ENCODE measurements at regions not wholly inside any gene's neighbourhood (a gene's known extent, or its start where the extent isn't known, plus 50 kb on each side); places are given as distances from the start of the nearest gene placed in this dataset.
A peak's percentile ranks its signal among the peaks of the same experiment; 100 is the strongest.

DNA sequence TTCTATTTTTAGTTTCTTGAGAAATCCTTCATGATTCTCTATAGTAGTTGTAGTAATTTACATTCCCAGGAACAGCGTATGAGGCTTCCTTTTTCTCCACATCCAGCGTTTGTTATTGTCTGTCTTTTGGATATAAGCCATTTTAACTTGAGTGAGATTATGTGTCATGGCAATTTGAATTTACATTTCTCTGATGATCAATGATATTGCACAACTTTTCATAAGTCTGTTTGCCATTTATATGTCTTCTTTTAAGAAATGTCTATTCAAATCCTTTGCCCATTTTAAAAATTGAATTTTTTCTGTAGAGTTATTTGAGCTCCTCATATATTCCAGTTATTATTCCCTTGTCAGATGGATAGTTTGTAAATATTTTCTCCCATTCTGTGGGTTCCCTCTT lies 285.1 kb downstream of the REEP3 start (continued):
- TF ChIP-seq ZNF174 (tag by site-specific recombination; IDR thresholded peaks at IDR 0.05) (no peak), ZNF561 (tag by site-specific recombination; IDR thresholded peaks at IDR 0.05; ENCODE audit: borderline replicate concordance) (no peak), ZNF701 (tag by site-specific recombination; IDR thresholded peaks at IDR 0.05) (no peak), YY2 (tag by site-specific recombination; IDR thresholded peaks at IDR 0.05) (no peak), MYNN (tag by site-specific recombination; IDR thresholded peaks at IDR 0.05; ENCODE audit: borderline replicate concordance) (no peak), GLIS1 (tag by site-specific recombination; IDR thresholded peaks at IDR 0.05) (no peak), ZNF629 (tag by site-specific recombination; IDR thresholded peaks at IDR 0.05) (no peak), ZNF24 (tag by site-specific recombination; IDR thresholded peaks at IDR 0.05) (no peak)
- TF ChIP-seq, protein P1, sequence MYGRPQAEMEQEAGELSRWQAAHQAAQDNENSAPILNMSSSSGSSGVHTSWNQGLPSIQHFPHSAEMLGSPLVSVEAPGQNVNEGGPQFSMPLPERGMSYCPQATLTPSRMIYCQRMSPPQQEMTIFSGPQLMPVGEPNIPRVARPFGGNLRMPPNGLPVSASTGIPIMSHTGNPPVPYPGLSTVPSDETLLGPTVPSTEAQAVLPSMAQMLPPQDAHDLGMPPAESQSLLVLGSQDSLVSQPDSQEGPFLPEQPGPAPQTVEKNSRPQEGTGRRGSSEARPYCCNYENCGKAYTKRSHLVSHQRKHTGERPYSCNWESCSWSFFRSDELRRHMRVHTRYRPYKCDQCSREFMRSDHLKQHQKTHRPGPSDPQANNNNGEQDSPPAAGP (tag by site-specific recombination; IDR thresholded peaks at IDR 0.05), result no peak
- TF ChIP-seq, protein P2, sequence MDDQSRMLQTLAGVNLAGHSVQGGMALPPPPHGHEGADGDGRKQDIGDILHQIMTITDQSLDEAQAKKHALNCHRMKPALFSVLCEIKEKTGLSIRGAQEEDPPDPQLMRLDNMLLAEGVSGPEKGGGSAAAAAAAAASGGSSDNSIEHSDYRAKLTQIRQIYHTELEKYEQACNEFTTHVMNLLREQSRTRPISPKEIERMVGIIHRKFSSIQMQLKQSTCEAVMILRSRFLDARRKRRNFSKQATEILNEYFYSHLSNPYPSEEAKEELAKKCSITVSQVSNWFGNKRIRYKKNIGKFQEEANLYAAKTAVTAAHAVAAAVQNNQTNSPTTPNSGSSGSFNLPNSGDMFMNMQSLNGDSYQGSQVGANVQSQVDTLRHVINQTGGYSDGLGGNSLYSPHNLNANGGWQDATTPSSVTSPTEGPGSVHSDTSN (CRISPR knock-in tag; IDR thresholded peaks at IDR 0.05), result no peak
- TF ChIP-seq, protein P3, sequence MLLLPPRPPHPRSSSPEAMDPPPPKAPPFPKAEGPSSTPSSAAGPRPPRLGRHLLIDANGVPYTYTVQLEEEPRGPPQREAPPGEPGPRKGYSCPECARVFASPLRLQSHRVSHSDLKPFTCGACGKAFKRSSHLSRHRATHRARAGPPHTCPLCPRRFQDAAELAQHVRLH (tag by site-specific recombination; IDR thresholded peaks at IDR 0.05), result no peak

DNA sequence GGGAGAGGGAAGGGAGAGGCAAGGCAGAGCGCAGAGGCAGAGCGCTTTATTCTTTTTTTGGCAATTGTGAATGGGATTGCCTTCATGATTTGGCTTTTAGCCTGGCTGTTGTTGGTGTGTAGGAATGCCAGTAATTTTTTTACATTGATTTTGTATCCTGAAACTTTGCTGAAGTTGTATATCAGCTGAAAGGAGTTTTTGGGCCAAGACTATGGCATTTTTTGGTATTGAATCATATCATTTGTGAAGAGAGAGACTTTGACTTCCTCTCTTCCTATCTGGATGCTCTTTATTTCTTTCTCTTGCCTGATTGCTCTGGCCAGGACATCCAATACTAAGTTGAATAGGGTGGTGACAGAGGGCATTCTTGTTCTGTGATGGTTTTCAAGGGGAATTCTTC lies 291.3 kb downstream of the REEP3 start:
- ChIA-PET POLR2A (no interaction called here), CTCF (no interaction called here)
- H3K9me3 ChIP-seq (ENCODE audit: control insufficient read depth, insufficient read depth, low read depth, low read length), result no peaks in the 10 kb centered on the region; the same call in 1 of the 2 replicates
- no peaks in the 10 kb centered on the region for H3K4me1 ChIP-seq (ENCODE audit: control insufficient read depth, insufficient read depth, low read length)
- no peaks in the 10 kb centered on the region for H3K36me3 ChIP-seq (ENCODE audit: control insufficient read depth in 2 of 2, insufficient read depth in 1 of 2, low read length in 2 of 2)
- H3K27ac ChIP-seq (ENCODE audit: extremely low read depth, low read depth, low read length), result no peak overlapping the region
- H3K4me3 ChIP-seq (ENCODE audit: low read depth, low read length), result no peak overlapping the region
- no peak for TF ChIP-seq ZNF555 (tag by site-specific recombination; conservative IDR thresholded peaks at IDR 0.05)
- TF ChIP-seq, protein P4, sequence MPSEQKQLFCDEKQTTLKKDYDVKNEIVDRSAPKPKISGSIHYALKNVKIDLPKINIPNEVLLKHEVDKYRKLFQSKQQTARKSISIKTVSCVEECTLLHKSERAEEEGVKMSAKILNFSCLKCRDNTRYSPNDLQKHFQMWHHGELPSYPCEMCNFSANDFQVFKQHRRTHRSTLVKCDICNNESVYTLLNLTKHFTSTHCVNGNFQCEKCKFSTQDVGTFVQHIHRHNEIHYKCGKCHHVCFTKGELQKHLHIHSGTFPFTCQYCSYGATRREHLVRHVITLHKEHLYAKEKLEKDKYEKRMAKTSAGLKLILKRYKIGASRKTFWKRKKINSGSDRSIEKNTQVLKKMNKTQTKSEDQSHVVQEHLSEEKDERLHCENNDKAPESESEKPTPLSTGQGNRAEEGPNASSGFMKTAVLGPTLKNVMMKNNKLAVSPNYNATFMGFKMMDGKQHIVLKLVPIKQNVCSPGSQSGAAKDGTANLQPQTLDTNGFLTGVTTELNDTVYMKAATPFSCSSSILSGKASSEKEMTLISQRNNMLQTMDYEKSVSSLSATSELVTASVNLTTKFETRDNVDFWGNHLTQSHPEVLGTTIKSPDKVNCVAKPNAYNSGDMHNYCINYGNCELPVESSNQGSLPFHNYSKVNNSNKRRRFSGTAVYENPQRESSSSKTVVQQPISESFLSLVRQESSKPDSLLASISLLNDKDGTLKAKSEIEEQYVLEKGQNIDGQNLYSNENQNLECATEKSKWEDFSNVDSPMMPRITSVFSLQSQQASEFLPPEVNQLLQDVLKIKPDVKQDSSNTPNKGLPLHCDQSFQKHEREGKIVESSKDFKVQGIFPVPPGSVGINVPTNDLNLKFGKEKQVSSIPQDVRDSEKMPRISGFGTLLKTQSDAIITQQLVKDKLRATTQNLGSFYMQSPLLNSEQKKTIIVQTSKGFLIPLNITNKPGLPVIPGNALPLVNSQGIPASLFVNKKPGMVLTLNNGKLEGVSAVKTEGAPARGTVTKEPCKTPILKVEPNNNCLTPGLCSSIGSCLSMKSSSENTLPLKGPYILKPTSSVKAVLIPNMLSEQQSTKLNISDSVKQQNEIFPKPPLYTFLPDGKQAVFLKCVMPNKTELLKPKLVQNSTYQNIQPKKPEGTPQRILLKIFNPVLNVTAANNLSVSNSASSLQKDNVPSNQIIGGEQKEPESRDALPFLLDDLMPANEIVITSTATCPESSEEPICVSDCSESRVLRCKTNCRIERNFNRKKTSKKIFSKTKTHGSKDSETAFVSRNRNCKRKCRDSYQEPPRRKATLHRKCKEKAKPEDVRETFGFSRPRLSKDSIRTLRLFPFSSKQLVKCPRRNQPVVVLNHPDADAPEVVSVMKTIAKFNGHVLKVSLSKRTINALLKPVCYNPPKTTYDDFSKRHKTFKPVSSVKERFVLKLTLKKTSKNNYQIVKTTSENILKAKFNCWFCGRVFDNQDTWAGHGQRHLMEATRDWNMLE (tag by site-specific recombination; conservative IDR thresholded peaks at IDR 0.05; ENCODE audit: low read depth), result no peak

DNA sequence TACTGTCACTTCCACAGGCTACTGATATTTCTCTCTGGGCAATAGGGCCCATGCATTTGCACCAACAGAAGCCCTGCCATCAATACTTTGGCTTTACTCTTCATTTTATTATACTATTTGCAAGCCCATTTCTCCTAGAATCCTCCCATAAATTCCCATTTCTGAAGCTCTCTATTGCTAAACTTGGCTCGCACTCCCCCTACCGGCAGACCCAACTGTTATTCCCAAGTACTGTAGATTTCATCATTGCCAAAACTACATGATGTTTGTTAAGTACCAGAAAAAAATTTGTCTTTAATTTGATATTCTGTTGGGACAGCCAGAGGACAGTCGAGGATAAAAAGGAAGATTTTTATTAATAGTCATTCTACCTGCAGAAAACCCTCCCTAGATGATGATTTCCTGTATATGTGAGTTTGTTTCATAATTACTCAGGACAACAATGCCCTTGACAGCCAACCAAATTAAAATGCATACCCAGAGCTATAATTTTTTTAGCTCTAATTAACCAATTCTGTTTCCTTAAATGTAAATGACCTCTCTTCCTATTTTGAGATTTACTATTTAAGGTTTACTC lies 298.6 kb downstream of the REEP3 start:
- POLR2A ChIA-PET, result no interaction called here
- no peaks in the 10 kb centered on the region for H3K36me3 ChIP-seq (ENCODE audit: control insufficient read depth in 2 of 2, insufficient read depth in 1 of 2, low read length in 2 of 2)
- no peaks in the 10 kb centered on the region for H3K4me1 ChIP-seq (ENCODE audit: control insufficient read depth, insufficient read depth, low read length)
- CTCF ChIA-PET, result interaction anchor here (0.6 to 2.1 kb wide), 25 partner anchors 10 to 1608 kb away, joined by 3 to 10 read pairs (median 4); no protein-coding TSS in a partner anchor
- no peak overlapping the region for H3K27ac ChIP-seq (ENCODE audit: extremely low read depth, low read depth, low read length)
- no peaks in the 10 kb centered on the region; the same call in 1 of the 2 replicates for H3K9me3 ChIP-seq (ENCODE audit: control insufficient read depth, insufficient read depth, low read depth, low read length)
- H3K4me3 ChIP-seq (ENCODE audit: low read depth, low read length), result no peak overlapping the region
- TF ChIP-seq ZSCAN23 (tag by site-specific recombination; IDR thresholded peaks at IDR 0.05) (no peak), ZNF660 (tag by site-specific recombination; IDR thresholded peaks at IDR 0.05) (0 out of 2 replicates have a peak, but pooled peaks have one; percentile 22), ZNF654 (tag by site-specific recombination; IDR thresholded peaks at IDR 0.05; ENCODE audit: low read depth) (peak; percentile 55)
